Endothelial cell of umbilical vein (primary cell): ENCODE measurements at regions not wholly inside any gene's neighbourhood (a gene's known extent, or its start where the extent isn't known, plus 50 kb on each side); places are given as distances from the start of the nearest gene placed in this dataset.

ENCODE experiments used
- CTCF ChIP-seq, 2 donors: IDR thresholded peaks; 1 replicate in 1 of 2; 2 replicates in 1 of 2; pipeline ENCODE4 v1.5.1; 2011; ENCODE audit warnings: low read length in 2 of 2, mild to moderate bottlenecking in 2 of 2, moderate library complexity in 2 of 2, control low read depth in 1 of 2, inconsistent platforms in 1 of 2, low read depth in 1 of 2; ENCODE audit not compliant: insufficient read depth in 1 of 2; ENCODE audit errors: extremely low read depth in 1 of 2
- EZH2 ChIP-seq: IDR thresholded peaks from 2 replicates; pipeline ENCODE4 v1.6.1; 2012; ENCODE audit warnings: borderline replicate concordance, low read depth, mild to moderate bottlenecking, moderate library complexity, low read length, inconsistent platforms; ENCODE audit not compliant: severe bottlenecking
- FOS ChIP-seq: IDR thresholded peaks from 2 replicates; pipeline ENCODE4 v1.6.1; 2011; ENCODE audit warnings: mild to moderate bottlenecking, low read length, moderate library complexity, borderline replicate concordance; ENCODE audit not compliant: insufficient read depth
- GATA2 ChIP-seq: IDR thresholded peaks from 2 replicates; pipeline ENCODE4 v1.7.0; 2011; ENCODE audit warnings: low read depth, mild to moderate bottlenecking, moderate library complexity, mixed read lengths, low read length; ENCODE audit not compliant: insufficient read length, insufficient read depth
- JUN ChIP-seq: IDR thresholded peaks from 2 replicates; pipeline ENCODE4 v1.6.1; 2011; ENCODE audit warnings: borderline replicate concordance, low read depth; ENCODE audit not compliant: insufficient read length, insufficient read depth
- MAX ChIP-seq: IDR thresholded peaks from 2 replicates; pipeline ENCODE4 v1.6.1; 2011; ENCODE audit not compliant: insufficient read depth, insufficient read length
- POLR2A ChIP-seq: IDR thresholded peaks from 2 replicates; pipeline ENCODE4 v1.6.1; 2012; ENCODE audit warnings: low read depth, mild to moderate bottlenecking, control low read depth, low read length
- POLR2AphosphoS5 ChIP-seq: IDR thresholded peaks from 2 replicates; pipeline ENCODE4 v1.6.1; 2012; ENCODE audit warnings: low read depth, mild to moderate bottlenecking, control low read depth, low read length, moderate library complexity; ENCODE audit not compliant: insufficient read depth

GRCh38 chrX:9357518-9358114 lies 107.2 kb upstream of the TBL1X start:
- no peak for TF ChIP-seq EZH2
- TF ChIP-seq CTCF (IDR thresholded peaks at IDR 0.05; ENCODE audit: extremely low read depth in 1 of 2, insufficient read depth in 1 of 2, low read depth in 1 of 2, low read length in 2 of 2) = no peak
- no peak for TF ChIP-seq JUN
- no peak for TF ChIP-seq POLR2A
- TF ChIP-seq MAX = no peak
- no peak for TF ChIP-seq POLR2AphosphoS5
- TF ChIP-seq GATA2 = no peak
- no peak for TF ChIP-seq FOS
